ENCODE measurements at regions not wholly inside any gene's neighbourhood (a gene's known extent, or its start where the extent isn't known, plus 50 kb on each side); places are given as distances from the start of the nearest gene placed in this dataset.
A peak's percentile ranks its signal among the peaks of the same experiment; 100 is the strongest.
"Not testable (repeated sequence)": the region's sequence is repeated elsewhere in the genome, so short reads cannot be mapped to it uniquely, and the experiment has no call there.

GRCh38 chr18:29494371-29494770 lies 1317.4 kb upstream of the CDH2 start:
- peak; percentile 15 for DNase-seq

- DNase-seq = no peak
These were observed 1315.0 kb upstream of the CDH2 start for GRCh38 chr18:29491907-29492306.

- no peak for DNase-seq
These were observed 1311.7 kb upstream of the CDH2 start for GRCh38 chr18:29488617-29489016.

GRCh38 chr18:29465526-29465925 lies 1288.6 kb upstream of the CDH2 start:
- no peak for DNase-seq

GRCh38 chr18:29459972-29460371 lies 1283.0 kb upstream of the CDH2 start:
- DNase-seq = no peak

GRCh38 chr18:29457316-29457889 lies 1280.5 kb upstream of the CDH2 start:
- DNase-seq = no peak

- no peak for DNase-seq
These were observed 1272.5 kb upstream of the CDH2 start for GRCh38 chr18:29449424-29449823.

GRCh38 chr18:29439398-29439797 lies 1262.5 kb upstream of the CDH2 start:
- DNase-seq = no peak

- DNase-seq = no peak
These were observed 1259.5 kb upstream of the CDH2 start for GRCh38 chr18:29436459-29436858.

- DNase-seq = peak; percentile 0
These were observed 1257.7 kb upstream of the CDH2 start for GRCh38 chr18:29434650-29435049.

GRCh38 chr18:29430416-29430815 lies 1253.5 kb upstream of the CDH2 start:
- no peak for DNase-seq

- peak; percentile 16 for DNase-seq
These were observed 1241.2 kb upstream of the CDH2 start for GRCh38 chr18:29418136-29418535.

GRCh38 chr18:29406996-29407395 lies 1230.1 kb upstream of the CDH2 start:
- DNase-seq = no peak

GRCh38 chr18:29397536-29397935 lies 1220.6 kb upstream of the CDH2 start:
- DNase-seq = no peak

- DNase-seq = no peak
These were observed 1206.7 kb upstream of the CDH2 start for GRCh38 chr18:29383311-29384273.

GRCh38 chr18:29378651-29379136 lies 1201.8 kb upstream of the CDH2 start:
- no peak for DNase-seq

GRCh38 chr18:29377346-29377745 lies 1200.4 kb upstream of the CDH2 start:
- DNase-seq = no peak

GRCh38 chr18:29373000-29373399 lies 1196.1 kb upstream of the CDH2 start:
- no peak for DNase-seq

- no peak for DNase-seq
These were observed 1184.9 kb upstream of the CDH2 start for GRCh38 chr18:29361843-29362242.

GRCh38 chr18:29360659-29361058 lies 1183.7 kb upstream of the CDH2 start:
- not testable (repeated sequence) for DNase-seq

- DNase-seq = not testable (repeated sequence)
These were observed 1182.3 kb upstream of the CDH2 start for GRCh38 chr18:29359222-29359621.

- DNase-seq = no peak
These were observed 1174.2 kb upstream of the CDH2 start for GRCh38 chr18:29351171-29351570.

- DNase-seq = no peak
These were observed 1152.0 kb upstream of the CDH2 start for GRCh38 chr18:29328932-29329331.

GRCh38 chr18:29326214-29326613 lies 1149.3 kb upstream of the CDH2 start:
- DNase-seq = no peak

All from fibroblast of skin of back (primary cell).